HL-60/S4 treated with phorbol 12-myristate 13-acetate at 8.2 ng/mL for 4 days and 3 days (cell line): ENCODE measurements at regions not wholly inside any gene's neighbourhood (a gene's known extent, or its start where the extent isn't known, plus 50 kb on each side); places are given as distances from the start of the nearest gene placed in this dataset.

Source experiments
- in situ Hi-C: fragments of 300-500 bp; cut with MboI; formaldehyde crosslinking; loops from 2 replicates; pipeline ENCODE4 v1.15.0; 2022; ENCODE audit warnings: low sequenced_read_pairs

GRCh38 chr5:114223866-114224265 is 138.0 kb upstream of the KCNN2 start:
- in situ Hi-C loops: no loop called here

- in situ Hi-C loops: no loop called here
Observed at GRCh38 chr5:114237766-114238165, 124.1 kb upstream of the KCNN2 start.

- in situ Hi-C loops: no loop called here
Observed at GRCh38 chr5:114238771-114239313, 123.0 kb upstream of the KCNN2 start.

GRCh38 chr5:114243281-114243971 is 118.4 kb upstream of the KCNN2 start:
- in situ Hi-C loops: no loop called here

GRCh38 chr5:114243972-114244317 is 117.9 kb upstream of the KCNN2 start:
- in situ Hi-C loops: no loop called here

DNA sequence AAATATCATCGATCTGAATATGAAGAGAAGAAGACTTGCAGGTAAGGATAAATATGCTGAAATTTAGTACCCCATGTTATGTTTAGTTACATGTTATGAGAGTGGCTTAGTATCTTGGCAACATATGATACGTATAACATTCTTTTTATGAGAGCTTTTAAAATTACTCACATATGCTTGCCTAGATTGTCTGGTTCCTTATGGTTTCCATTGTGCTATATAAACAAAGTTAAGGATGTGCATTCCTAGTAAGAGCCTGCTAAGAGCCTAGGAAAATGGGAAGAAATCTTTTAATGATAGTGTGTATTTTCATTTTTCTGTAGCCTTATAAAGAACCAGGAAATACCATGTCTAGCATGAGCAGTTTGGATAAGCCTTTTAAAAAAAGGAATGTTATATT is 112.0 kb upstream of the KCNN2 start:
- in situ Hi-C loops: no loop called here

DNA sequence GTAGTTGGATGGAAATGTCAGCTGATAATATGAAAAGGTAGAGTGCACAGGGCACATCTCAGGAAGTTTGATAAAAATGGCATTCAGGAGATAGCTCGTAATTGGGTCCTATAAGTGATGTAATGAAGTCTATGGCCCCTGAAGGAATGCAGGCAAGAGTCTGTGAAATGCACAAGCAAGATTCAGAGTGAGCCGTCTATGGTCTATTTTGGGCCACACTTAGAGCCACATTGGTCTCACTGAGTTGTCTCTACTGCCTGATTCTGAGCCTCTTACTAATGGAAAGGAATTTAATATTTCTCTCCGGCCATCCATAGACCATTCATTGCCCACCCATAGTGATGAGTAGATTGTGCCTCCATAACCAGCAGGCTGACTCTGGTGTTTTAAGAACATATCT is 111.3 kb upstream of the KCNN2 start:
- in situ Hi-C loops: no loop called here

DNA sequence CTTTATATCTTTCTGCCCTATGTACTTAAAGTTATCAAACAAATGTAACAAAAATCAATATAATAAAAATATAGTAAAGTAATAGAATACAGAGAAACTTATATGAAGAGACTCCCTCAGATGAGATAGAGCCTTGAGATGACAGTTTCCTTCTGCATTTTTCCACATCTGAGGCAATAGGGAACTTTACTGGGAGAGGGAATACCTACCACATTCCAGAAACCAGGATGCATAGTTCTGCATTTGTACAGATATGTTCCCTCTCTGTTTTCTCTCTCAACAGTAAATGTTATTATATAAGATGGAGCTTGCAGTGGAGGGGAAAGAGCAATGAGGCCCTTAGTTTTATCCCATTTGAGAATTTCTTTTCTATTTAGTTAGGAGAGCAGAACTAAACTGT is 109.6 kb upstream of the KCNN2 start:
- in situ Hi-C loops: no loop called here

- in situ Hi-C loops: no loop called here
Observed at GRCh38 chr5:114255260-114255659, 106.6 kb upstream of the KCNN2 start.

DNA sequence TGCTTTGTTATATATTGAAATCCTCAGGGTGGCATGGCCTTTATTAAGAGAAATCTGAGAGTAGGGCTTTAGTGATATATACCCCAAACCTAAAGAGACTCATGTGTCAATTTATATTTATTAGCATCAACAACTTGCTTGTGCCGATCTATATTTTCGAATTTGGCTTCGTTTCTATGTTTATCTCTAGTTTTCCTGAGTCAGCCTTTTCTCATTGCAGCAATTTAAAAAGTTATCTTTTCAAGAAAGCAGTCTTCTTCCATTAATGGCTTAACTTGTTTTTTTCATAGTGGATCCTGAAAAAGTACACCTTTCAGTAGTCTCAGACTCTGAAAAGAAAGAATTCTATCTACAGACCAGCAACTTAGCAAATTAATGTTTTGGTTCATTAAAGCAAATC is 99.9 kb upstream of the KCNN2 start:
- in situ Hi-C loops: no loop called here

DNA sequence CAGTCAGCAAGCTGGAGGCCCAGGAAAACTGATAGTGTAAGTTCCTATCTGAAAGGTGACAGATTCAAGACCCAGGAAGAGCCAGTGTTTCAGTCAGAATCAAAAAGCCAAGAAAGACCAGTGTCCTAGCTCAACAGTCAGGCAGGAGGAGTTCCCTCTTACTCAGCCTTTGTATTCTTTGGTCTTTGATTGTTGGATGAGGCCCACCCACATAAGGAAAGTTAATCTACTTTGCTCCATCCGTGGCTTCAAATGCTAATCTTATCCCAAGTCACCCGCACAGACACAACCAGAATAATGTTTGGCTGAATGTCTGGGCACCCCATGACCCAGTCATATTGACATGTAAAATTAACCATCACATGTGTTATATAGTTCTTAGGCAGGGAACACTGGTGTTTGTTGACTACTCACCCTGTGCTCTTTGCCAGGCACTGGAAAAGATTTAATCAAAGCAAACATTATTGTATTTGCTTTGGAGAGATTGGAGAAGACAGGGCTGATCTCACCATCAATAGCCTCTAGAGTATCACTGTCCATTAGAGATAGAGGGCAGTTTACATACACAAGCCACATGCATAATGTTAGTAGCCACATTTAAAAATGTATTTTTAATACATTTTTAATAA is 96.3 kb upstream of the KCNN2 start:
- in situ Hi-C loops: no loop called here

- in situ Hi-C loops: no loop called here
Observed at GRCh38 chr5:114266374-114266773, 95.5 kb upstream of the KCNN2 start.

- in situ Hi-C loops: no loop called here
Observed at GRCh38 chr5:114296191-114296590, 65.7 kb upstream of the KCNN2 start.

- in situ Hi-C loops: no loop called here
Observed at GRCh38 chr5:114297915-114298314, 64.0 kb upstream of the KCNN2 start.

- in situ Hi-C loops: no loop called here
Observed at GRCh38 chr5:114305402-114306207, 56.3 kb upstream of the KCNN2 start.

DNA sequence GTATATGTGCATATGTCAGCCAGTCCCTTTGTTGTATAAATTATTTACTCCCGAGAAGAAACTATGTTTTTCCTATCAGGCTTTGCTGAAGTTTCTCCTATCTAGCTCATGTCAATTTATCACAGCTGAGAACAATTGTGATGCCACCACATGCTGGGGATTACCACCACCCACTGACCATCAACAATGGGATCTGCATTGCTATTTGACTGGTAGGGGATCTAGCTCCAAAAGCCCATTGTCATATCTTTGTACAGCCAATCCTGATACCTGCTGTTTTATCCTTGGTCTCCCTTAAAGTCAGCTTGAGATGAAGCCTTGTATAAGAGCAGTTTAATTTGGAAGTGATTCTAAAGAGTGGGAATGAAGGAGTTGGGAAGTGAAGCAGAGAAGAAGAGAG is 53.9 kb upstream of the KCNN2 start:
- in situ Hi-C loops: no loop called here

GRCh38 chr5:114308508-114308907 is 53.4 kb upstream of the KCNN2 start:
- in situ Hi-C loops: no loop called here

DNA sequence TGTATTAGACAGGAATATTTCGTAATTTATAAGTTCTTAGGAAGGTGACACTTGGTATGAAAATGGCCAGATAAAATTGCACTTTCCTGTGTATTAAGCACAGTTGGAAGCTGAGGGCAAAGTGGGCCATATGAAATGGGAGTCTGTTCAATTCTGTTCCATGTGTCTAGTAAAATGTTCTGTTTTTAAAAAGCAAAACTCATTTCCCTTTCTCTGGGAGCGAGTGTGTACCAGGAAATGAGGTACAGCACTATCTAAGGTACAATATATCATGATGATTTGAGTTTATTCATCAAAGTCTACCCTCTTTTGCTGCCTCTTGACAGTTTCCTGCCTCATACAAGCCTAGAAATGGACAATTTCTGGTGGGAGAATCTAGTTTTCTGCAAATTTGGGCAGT is 51.2 kb upstream of the KCNN2 start:
- in situ Hi-C loops: no loop called here

DNA sequence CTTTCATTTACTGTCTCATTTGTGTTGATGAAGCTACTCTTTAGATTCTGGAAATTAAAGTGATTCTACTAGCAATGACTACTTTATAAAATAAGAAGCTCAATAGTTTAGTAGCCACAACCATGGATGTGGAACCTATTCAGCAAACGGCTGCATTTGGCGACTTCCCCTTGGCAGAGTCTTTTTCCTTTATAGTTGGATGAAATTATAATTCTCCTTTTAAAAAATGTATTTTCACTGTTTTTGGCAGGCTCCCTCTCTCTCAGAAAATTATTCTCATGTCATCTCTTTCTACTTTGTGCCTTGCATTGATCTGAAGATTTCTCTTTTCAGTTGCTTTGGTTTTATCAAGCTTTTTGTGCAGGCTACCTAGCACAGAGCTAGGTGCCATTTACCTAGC is 50.6 kb upstream of the KCNN2 start:
- in situ Hi-C loops: no loop called here

GRCh38 chr5:114311968-114312367 is 49.9 kb upstream of the KCNN2 start:
- in situ Hi-C loops: no loop called here
